ENCODE measurements at regions not wholly inside any gene's neighbourhood (a gene's known extent, or its start where the extent isn't known, plus 50 kb on each side); places are given as distances from the start of the nearest gene placed in this dataset.

GRCh38 chr10:78981970-78982281 lies 86.8 kb upstream of the ZMIZ1 start:
- peak; percentile 81 for DNase-seq (ENCODE audit: low spot score)

GRCh38 chr10:78982726-78983125 lies 86.0 kb upstream of the ZMIZ1 start:
- DNase-seq (ENCODE audit: low spot score), result no peak

GRCh38 chr10:78983608-78984007 lies 85.2 kb upstream of the ZMIZ1 start:
- DNase-seq (ENCODE audit: low spot score), result no peak

GRCh38 chr10:78985973-78986818 lies 82.6 kb upstream of the ZMIZ1 start:
- DNase-seq (ENCODE audit: low spot score), result no peak

GRCh38 chr10:78991187-78991586 lies 77.6 kb upstream of the ZMIZ1 start:
- no peak for DNase-seq (ENCODE audit: low spot score)

GRCh38 chr10:78992333-78992732 lies 76.4 kb upstream of the ZMIZ1 start:
- DNase-seq (ENCODE audit: low spot score), result no peak

GRCh38 chr10:78993261-78993945 lies 75.4 kb upstream of the ZMIZ1 start:
- no peak for DNase-seq (ENCODE audit: low spot score)

- no peak for DNase-seq (ENCODE audit: low spot score)
These were observed 72.6 kb upstream of the ZMIZ1 start for GRCh38 chr10:78995987-78996791.

- DNase-seq (ENCODE audit: low spot score), result no peak
These were observed 72.0 kb upstream of the ZMIZ1 start for GRCh38 chr10:78996792-78997129.

- no peak for DNase-seq (ENCODE audit: low spot score)
These were observed 70.8 kb upstream of the ZMIZ1 start for GRCh38 chr10:78997635-78998618.

GRCh38 chr10:79001082-79001885 lies 67.5 kb upstream of the ZMIZ1 start:
- DNase-seq (ENCODE audit: low spot score), result no peak

- no peak for DNase-seq (ENCODE audit: low spot score)
These were observed 66.4 kb upstream of the ZMIZ1 start for GRCh38 chr10:79002336-79002735.

- DNase-seq (ENCODE audit: low spot score), result peak; percentile 83
These were observed 65.3 kb upstream of the ZMIZ1 start for GRCh38 chr10:79003183-79004100.

GRCh38 chr10:79004311-79004710 lies 64.5 kb upstream of the ZMIZ1 start:
- DNase-seq (ENCODE audit: low spot score), result no peak

GRCh38 chr10:79005126-79005810 lies 63.5 kb upstream of the ZMIZ1 start:
- DNase-seq (ENCODE audit: low spot score), result no peak

GRCh38 chr10:79007018-79007417 lies 61.7 kb upstream of the ZMIZ1 start:
- DNase-seq (ENCODE audit: low spot score), result no peak

- peak; percentile 98 for DNase-seq (ENCODE audit: low spot score)
These were observed 61.1 kb upstream of the ZMIZ1 start for GRCh38 chr10:79007421-79008319.

GRCh38 chr10:79009145-79009544 lies 59.6 kb upstream of the ZMIZ1 start:
- no peak for DNase-seq (ENCODE audit: low spot score)
